HG02970 (cell line): ENCODE measurements at regions not wholly inside any gene's neighbourhood (a gene's known extent, or its start where the extent isn't known, plus 50 kb on each side); places are given as distances from the start of the nearest gene placed in this dataset.
"Not testable (repeated sequence)": the region's sequence is repeated elsewhere in the genome, so short reads cannot be mapped to it uniquely, and the experiment has no call there.

Source experiments
- ATAC-seq: cut with Tn5 transposase; IDR thresholded peaks from one replicate; pipeline ENCODE4 v1.9.1; 2021; ENCODE audit warnings: mild to moderate bottlenecking, moderate library complexity, moderate number of reproducible peaks; ENCODE audit not compliant: unreplicated experiment, low FRiP score

DNA sequence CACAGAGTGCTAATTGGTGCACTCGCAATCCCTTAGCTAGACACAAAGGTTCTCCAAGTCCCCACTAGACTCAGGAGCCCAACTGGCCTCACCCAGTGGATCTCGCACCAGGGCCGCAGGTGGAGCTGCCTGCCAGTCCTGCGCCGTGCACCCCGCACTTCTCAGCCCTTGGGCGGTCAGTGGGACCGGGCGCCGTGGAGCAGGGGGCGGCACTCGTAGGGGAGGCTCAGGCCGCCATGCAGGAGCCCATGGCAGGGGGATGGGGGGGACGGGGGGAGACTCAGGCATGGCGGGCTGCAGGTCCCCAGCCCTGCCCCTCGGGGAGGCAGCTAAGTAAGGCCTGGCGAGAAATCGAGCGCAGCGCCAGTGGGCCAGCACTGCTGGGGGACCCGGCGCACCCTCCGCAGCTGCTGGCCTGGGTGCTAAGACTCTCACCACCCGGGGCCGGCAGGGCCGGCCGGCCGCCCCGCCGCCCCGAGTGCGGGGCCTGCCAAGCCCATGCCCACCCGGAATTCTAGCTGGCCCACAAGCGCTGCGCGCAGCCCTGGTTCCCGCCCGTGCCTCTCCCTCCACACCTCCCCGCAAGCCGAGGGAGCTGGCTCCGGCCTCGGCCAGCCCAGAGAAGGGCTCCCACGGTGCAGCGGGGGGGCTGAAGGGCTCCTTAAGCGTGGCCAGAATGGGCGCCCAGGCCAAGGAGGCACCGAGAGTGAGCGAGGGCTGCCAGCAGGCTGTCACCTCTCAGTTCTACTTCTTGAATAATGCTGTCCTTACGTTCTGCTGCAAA, 258.2 kb downstream of the GALC start:
- not testable (repeated sequence) for ATAC-seq

DNA sequence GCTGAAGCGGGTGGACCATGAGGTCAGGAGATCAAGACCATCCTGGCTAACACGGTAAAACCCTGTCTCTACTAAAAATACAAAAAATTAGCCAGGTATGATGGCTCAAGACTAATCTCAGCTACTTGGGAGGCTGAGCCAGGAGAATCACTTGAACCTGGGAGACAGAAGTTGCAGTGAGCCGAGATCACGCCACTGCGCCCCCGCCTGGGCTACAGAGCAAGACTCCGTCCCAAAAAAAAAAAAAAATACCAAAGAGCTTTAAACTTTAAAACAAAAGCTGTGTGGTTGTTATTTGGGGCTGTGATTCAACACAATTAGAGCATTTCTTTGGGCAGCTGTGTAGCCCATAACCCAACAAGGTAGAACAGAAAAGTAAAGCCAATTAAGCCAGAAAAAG, 259.9 kb downstream of the GALC start:
- not testable (repeated sequence) for ATAC-seq

- ATAC-seq = no peak
These were observed 260.4 kb downstream of the GALC start for GRCh38 chr14:87732562-87732961.

GRCh38 chr14:87725318-87725717, 267.7 kb downstream of the GALC start:
- no peak for ATAC-seq

DNA sequence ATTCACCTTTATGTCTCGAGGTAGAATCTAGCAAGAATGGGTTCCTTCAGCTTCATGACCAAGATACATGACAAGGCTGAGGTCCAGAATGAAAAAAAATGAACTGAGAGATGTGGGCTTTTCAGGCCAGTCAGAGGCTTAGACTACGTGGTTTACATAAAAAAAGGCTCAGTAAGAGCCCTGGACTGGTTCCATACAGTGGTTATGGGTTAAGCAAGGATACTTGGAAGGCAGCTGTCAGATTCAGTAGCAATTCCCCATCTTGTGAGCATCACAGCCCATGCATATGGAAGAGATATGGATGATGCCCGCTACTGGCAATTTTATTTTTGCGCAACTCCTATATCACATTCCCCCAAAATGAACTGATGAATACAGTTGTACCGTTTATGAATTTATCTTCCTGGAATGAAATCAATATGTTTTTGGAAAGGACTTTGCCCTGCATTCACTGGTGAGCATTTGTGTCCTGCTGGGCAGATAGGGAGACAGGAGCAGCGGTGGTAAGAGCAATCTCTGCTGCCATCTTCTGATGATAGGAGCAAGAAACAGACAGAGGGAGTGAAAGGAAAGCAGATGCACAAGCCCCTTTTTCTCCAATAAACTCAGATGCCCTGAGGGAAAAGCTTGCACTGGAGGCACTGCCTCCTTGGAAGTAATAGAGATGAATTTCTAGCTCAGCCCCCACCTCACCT, 280.4 kb downstream of the GALC start:
- ATAC-seq = no peak

GRCh38 chr14:87705439-87705896, 287.5 kb downstream of the GALC start:
- no peak for ATAC-seq

GRCh38 chr14:87698481-87698880, 294.5 kb downstream of the GALC start:
- ATAC-seq = no peak

DNA sequence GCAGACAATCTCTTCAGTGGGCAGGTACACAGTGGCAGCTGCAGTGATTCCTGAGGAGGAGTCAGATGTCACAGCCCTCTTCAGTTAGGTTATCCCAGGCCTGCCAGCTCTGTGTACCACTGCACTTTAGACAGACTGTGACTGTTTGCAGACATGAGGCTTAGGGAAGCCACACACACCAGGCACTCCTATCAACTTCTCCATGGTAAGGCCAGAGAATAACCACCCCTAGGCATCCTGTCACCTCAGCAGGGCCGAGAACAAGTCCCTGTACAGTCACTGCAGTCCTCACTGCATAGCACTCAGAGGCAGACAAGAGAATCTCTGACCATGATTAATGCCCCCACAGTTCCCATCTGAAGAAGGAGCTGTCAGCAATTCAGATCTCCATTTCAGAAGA, 296.5 kb downstream of the GALC start:
- no peak for ATAC-seq

DNA sequence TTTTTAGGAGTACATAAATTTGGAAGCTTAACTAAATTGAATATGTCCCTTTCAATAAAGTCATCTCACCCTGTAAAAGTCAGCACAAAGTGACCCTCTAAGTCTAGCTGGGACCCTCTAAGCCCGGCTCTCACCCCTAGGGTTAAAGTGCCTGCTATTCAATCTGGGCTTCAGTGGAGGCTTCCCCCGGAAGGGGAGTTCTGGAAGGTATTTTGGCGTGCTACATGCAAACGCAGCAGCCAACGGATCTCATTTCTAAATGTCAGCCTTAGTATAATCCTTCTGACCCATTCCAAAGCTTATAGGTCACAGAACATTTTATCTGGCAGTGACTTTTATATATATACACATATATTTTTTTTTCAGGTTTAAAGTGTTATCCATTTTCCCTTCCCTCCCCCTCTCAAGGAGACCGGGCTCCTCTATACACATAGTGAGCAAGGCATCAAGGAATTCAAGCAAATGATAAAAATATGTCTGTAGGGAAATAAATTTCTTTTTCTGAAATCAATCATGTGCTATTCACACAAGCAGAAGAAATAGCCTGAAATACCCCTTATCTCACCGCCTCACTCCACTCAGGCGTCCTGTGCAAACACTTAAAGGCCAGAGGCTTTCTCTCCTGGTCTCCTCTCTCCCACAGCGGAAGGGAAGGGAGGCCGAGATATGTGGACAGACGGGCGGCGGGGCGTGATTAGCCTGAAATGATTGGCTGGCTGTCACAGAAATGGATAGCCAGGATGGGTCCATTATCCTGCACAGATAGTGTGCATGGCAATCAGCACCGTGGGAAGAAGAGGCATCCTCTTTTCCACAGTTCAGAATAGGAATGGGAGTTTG, 301.7 kb downstream of the GALC start:
- no peak for ATAC-seq

DNA sequence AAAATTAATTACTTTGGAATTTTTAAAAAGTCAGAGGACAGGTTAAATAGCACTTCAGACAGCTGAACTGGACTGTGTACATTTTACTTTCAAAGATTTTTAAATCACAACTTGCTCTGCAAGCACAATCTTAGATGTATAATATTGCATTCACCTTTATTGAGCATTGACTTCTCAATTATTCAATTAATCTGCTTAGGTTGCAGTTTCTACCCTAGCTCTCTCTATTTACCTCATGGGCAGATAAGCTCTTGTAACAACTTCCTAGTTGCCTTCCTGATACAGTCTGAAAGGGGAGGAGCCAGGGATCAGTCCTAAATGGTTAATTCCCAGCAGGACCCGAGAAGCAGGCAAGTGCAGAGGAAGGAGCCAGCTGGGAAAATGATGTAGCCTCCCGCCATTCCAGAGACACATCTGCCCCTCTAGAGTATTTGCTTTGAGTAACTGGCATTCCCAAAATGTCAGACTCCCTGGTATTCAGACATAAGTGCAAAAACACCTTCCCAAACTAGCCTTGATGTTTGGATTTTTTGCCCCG, 302.8 kb downstream of the GALC start:
- ATAC-seq = no peak

DNA sequence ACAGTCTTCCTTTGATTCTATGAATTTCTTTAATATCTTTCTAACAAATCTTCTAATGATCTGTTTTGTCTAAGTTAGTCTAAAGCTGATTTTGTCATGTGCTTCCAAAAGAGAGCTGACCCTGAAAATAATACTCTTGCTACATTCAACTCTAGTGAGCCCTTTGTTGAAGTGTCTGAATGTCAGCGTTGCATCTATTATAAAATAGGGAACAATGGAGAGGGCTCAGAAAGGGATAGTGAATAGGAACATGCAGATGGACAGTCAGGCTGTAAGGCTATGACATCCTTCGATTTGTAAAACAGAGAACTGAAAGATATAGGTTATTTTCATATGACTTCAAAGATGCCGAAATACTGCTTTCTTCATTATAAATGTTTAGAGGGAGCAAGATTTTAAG, 304.5 kb downstream of the GALC start:
- ATAC-seq = no peak

DNA sequence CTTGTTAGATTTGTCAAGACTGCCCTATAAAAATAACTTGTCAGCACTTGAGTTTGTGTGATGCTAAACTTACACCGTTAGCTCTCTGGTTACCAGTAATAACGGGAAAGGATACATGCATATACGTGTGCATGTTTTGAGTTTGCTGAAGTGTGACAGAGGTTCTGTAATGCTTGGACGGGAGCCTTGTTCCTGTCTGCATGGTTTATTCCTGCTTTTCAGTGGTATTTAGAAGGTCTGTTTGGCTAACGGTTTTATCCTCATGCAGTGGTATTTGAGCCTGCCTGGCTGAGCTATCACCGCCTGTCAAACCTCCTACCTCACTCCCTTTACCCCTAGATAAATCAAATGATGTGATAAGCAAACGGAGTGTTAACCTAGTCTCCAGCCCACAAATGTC, 305.6 kb downstream of the GALC start:
- no peak for ATAC-seq

- ATAC-seq = no peak
These were observed 306.2 kb downstream of the GALC start for GRCh38 chr14:87686746-87687145.

GRCh38 chr14:87679866-87680265, 313.1 kb downstream of the GALC start:
- no peak for ATAC-seq

GRCh38 chr14:87678624-87679023, 314.4 kb downstream of the GALC start:
- ATAC-seq = no peak

DNA sequence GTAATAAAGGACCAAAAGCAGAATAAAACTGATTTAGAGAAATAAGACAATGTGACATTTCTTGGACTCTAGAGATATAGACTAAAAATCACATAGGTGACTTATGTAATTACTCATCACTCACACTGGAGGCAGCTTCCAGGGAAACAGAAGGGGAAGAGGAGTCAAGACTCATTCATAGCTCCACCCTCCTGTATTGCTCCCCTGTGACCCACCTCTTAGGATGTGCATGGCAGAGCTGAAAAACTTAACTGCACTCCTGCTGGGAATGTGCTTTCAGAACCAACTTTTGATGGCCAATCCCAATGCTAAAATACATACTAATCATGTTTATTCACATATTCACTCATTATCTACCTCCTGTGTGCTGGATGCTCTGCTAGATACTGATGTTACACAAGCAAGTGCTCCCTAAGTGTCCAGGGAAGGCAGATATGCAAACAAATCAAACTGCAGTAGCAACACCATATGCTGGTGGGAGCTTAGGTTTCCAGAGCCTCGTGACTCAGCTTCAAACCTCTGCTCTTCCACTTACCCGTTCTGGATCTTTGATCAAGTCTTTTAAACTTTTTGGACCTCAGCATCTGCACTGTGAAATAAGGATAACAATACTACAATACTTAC, 316.1 kb downstream of the GALC start:
- ATAC-seq = no peak

- no peak for ATAC-seq
These were observed 325.3 kb downstream of the GALC start for GRCh38 chr14:87667659-87668058.

DNA sequence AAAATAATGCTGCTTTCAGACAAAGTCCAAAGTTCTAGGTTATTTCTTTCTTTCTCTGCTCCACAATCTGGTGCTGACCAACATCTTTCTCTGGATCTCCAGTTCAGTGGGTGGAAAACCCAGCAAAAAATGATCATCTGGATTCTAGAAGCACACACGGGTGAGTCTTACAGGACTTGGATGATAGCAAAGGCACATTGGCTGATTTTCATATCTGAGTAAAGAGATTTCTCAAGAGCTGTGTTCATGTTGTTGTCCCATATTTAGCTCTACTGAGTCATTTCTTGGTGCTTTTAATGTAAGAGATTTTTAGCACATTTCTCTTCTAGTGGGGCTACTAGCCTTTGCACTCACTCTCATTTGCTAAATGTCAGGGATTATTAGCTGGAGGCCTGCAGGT, 336.7 kb downstream of the GALC start:
- no peak for ATAC-seq

DNA sequence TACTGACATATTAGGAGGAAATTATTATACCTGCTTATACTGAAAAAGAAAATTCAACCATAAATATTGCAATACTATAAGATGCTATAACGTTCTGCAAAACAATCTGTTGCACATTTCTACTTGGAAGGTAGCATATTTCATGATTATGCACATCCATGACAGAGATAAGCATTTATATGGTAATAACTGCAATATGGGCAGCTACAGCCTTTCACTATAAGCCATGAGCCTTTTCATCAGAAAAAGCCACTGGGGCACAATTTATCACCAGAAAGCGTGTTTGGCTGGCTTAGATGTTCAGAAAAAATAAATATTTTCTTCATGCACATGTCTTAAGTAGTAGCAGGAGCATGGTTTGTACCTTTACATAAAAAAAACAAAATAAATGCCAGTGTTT, 340.7 kb downstream of the GALC start:
- no peak for ATAC-seq

GRCh38 chr14:87644689-87645088, 348.3 kb downstream of the GALC start:
- ATAC-seq = no peak
